Upper lobe of left lung (tissue), 6 donors: ENCODE measurements at regions not wholly inside any gene's neighbourhood (a gene's known extent, or its start where the extent isn't known, plus 50 kb on each side); places are given as distances from the start of the nearest gene placed in this dataset.

Experiments used
- ATAC-seq, 2 donors: fragments of 200-7000 bp; cut with Tn5 transposase; one replicate each; pipeline ENCODE4 v1.9.1; 2022; ENCODE audit warnings: mild to moderate bottlenecking in 2 of 2, moderate library complexity in 2 of 2; ENCODE audit not compliant: low FRiP score in 2 of 2
- DNase-seq, 2 donors: peaks; one replicate each; pipeline ENCODE4 v3.0.0-alpha.2; 2019 to 2020
- H3K27ac ChIP-seq, 4 donors: fragments of 200-600 bp; sonication (generic); one replicate each; pipeline ENCODE4 v1.5.1; 2016 to 2019
- H3K27me3 ChIP-seq, 4 donors: fragments of 200-600 bp; sonication (generic); one replicate each; pipeline ENCODE4 v1.5.1; 2017 to 2019
- H3K36me3 ChIP-seq, 4 donors: fragments of 200-600 bp; sonication (generic); one replicate each; pipeline ENCODE4 v1.5.1; 2016 to 2019
- H3K4me1 ChIP-seq, 4 donors: fragments of 200-600 bp; sonication (generic); one replicate each; pipeline ENCODE4 v1.5.1; 2018 to 2019
- H3K4me3 ChIP-seq, 4 donors: fragments of 200-600 bp; sonication (generic); one replicate each; pipeline ENCODE4 v1.5.1; 2017 to 2019; ENCODE audit warnings: mild to moderate bottlenecking in 2 of 4, moderate library complexity in 1 of 4
- H3K9me3 ChIP-seq, 4 donors: fragments of 200-600 bp; sonication (generic); one replicate each; pipeline ENCODE4 v1.5.1; 2018 to 2019
- CTCF ChIP-seq, 6 experiments: fragments of 450-650 bp in 4 of 6; fragments of 200-600 bp in 2 of 6; sonication (generic) in 2 of 6; IDR thresholded peaks; one replicate each; pipeline ENCODE4 v1.5.1; 2016 to 2019; ENCODE audit warnings: antibody characterized with exemption in 6 of 6
- EP300 ChIP-seq, 4 donors: sonication (generic); formaldehyde crosslinking; IDR thresholded peaks; one replicate each; pipeline ENCODE4 v1.5.1; 2017; ENCODE audit warnings: antibody characterized with exemption in 4 of 4, control low read depth in 2 of 4
- POLR2A ChIP-seq, 4 donors: fragments of 450-650 bp; IDR thresholded peaks; one replicate each; pipeline ENCODE4 v1.5.1; 2016 to 2017; ENCODE audit warnings: antibody characterized with exemption in 4 of 4, mild to moderate bottlenecking in 2 of 4
- POLR2AphosphoS5 ChIP-seq, 2 donors: sonication (generic); formaldehyde crosslinking; IDR thresholded peaks; one replicate each; pipeline ENCODE4 v1.5.1; 2017; ENCODE audit warnings: antibody characterized with exemption in 2 of 2
- WGBS, 2 donors: methylation state at CpG; one replicate each; pipeline ENCODE4 v1.1.5; 2017 to 2018; 5-methylcytosine and 5-hydroxymethylcytosine counted together
- donor health status: DM: no; HTN: no; CAD: no; lungs with moderate emphysema.
- donor health status: DM: no; HTN: yes; CAD: no; lungs with severe emphysema.

- no peaks in the 10 kb centered on the region for H3K27me3 ChIP-seq
- ATAC-seq (no peak), DNase-seq (no peak)
- no peak overlapping the region for H3K4me3 ChIP-seq
- TF ChIP-seq POLR2A (IDR thresholded peaks at IDR 0.05) (no peak), EP300 (IDR thresholded peaks at IDR 0.05) (no peak), POLR2AphosphoS5 (IDR thresholded peaks at IDR 0.05) (no peak), CTCF (IDR thresholded peaks at IDR 0.05) (no peak)
- H3K9me3 ChIP-seq, result no peaks in the 10 kb centered on the region
- no peaks in the 10 kb centered on the region for H3K36me3 ChIP-seq
- H3K27ac ChIP-seq, result no peak overlapping the region
- 66 to 85% methylated on average over 1 of the region's 1 CpG for WGBS, 2 donors
- H3K4me1 ChIP-seq, result no peaks in the 10 kb centered on the region
These were observed 838.5 kb downstream of the USP25 start for GRCh38 chr21:16568244-16568643.

DNA sequence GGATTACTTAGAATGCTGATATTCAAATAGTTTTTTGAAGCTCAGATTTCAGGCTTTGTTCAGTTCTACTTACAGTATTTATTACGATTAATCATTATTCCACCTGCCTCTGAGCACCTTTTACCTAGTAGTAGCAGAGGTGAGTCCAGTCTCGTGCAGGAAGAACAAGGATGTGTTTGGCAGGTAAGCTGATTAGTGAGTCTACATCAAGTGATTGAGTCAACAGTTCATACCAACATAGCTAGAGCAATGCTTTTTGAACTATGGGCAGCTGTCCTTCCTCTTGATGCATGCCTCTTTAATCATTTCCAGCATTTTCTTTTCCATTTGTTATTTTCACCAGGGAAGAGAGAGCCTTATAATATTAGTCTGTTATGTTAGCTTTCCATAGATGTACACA is 838.9 kb downstream of the USP25 start:
- no peaks in the 10 kb centered on the region for H3K4me1 ChIP-seq
- H3K27ac ChIP-seq, result no peak overlapping the region
- H3K4me3 ChIP-seq, result no peak overlapping the region
- no peaks in the 10 kb centered on the region for H3K36me3 ChIP-seq
- no peak for TF ChIP-seq POLR2A (IDR thresholded peaks at IDR 0.05)
- no peak for TF ChIP-seq POLR2AphosphoS5 (IDR thresholded peaks at IDR 0.05)
- TF ChIP-seq CTCF (IDR thresholded peaks at IDR 0.05), result no peak
- no peak for TF ChIP-seq EP300 (IDR thresholded peaks at IDR 0.05)
- ATAC-seq (no peak), DNase-seq (no peak)
- 59 to 65% methylated on average over 2 of the region's 2 CpGs for WGBS, 2 donors
- H3K9me3 ChIP-seq, result no peaks in the 10 kb centered on the region
- H3K27me3 ChIP-seq, result no peaks in the 10 kb centered on the region

DNA sequence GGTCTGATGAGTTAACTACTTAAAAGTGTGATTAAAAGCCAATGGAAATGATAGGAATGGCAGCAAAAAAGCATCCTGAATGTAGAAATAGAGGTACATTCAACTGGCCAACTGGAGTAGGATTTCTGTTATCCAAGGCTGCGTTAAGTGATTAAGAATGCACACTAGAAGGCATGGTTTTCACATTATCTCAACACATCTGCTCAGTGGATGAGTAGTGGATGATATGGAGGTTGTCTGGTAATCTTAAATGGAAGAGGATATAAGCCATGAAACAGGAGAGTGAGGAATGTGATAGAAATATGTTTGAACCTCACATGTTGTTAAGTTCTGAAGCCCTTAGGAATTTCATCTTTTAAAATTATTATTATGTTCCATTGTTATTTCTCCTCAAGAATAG is 839.9 kb downstream of the USP25 start:
- no peak overlapping the region for H3K4me3 ChIP-seq
- no peaks in the 10 kb centered on the region for H3K36me3 ChIP-seq
- WGBS, 2 donors, result 80 to 93% methylated on average over 1 of the region's 1 CpG
- no peaks in the 10 kb centered on the region for H3K9me3 ChIP-seq
- TF ChIP-seq CTCF (IDR thresholded peaks at IDR 0.05) (no peak), POLR2AphosphoS5 (IDR thresholded peaks at IDR 0.05) (no peak), POLR2A (IDR thresholded peaks at IDR 0.05) (no peak), EP300 (IDR thresholded peaks at IDR 0.05) (no peak)
- no peaks in the 10 kb centered on the region for H3K4me1 ChIP-seq
- H3K27ac ChIP-seq, result no peak overlapping the region
- DNase-seq, result no peak
- no peaks in the 10 kb centered on the region for H3K27me3 ChIP-seq
- ATAC-seq, result no peak

- Histone ChIP-seq H3K4me1 (no peaks in the 10 kb centered on the region), H3K27me3 (no peaks in the 10 kb centered on the region), H3K4me3 (no peak overlapping the region), H3K36me3 (no peaks in the 10 kb centered on the region), H3K27ac (no peak overlapping the region), H3K9me3 (no peaks in the 10 kb centered on the region)
- DNase-seq (no peak), ATAC-seq (no peak)
- 86% methylated on average over 4 of the region's 4 CpGs for WGBS, 2 donors
- TF ChIP-seq POLR2AphosphoS5 (IDR thresholded peaks at IDR 0.05), result no peak
- TF ChIP-seq POLR2A (IDR thresholded peaks at IDR 0.05), result no peak
- no peak for TF ChIP-seq CTCF (IDR thresholded peaks at IDR 0.05)
- no peak for TF ChIP-seq EP300 (IDR thresholded peaks at IDR 0.05)
These were observed 840.4 kb downstream of the USP25 start for GRCh38 chr21:16570171-16570570.

- no peaks in the 10 kb centered on the region for H3K4me1 ChIP-seq
- no peaks in the 10 kb centered on the region for H3K36me3 ChIP-seq
- H3K27ac ChIP-seq, result no peak overlapping the region
- H3K27me3 ChIP-seq, result no peaks in the 10 kb centered on the region
- ATAC-seq (no peak), DNase-seq (no peak)
- no peak overlapping the region for H3K4me3 ChIP-seq
- no peaks in the 10 kb centered on the region for H3K9me3 ChIP-seq
- 79 to 80% methylated on average over 3 of the region's 3 CpGs for WGBS, 2 donors
- no peak for TF ChIP-seq POLR2A (IDR thresholded peaks at IDR 0.05)
- no peak for TF ChIP-seq EP300 (IDR thresholded peaks at IDR 0.05)
- TF ChIP-seq POLR2AphosphoS5 (IDR thresholded peaks at IDR 0.05), result no peak
These were observed 841.1 kb downstream of the USP25 start for GRCh38 chr21:16570856-16571255.
